HepG2 (cell line): ENCODE measurements at regions not wholly inside any gene's neighbourhood (a gene's known extent, or its start where the extent isn't known, plus 50 kb on each side); places are given as distances from the start of the nearest gene placed in this dataset.

ENCODE experiments used
- ATAC-seq: fragments of 200-7000 bp; cut with Tn5 transposase; 3 replicates; pipeline ENCODE4 v1.9.1; 2020; ENCODE audit warnings: mild to moderate bottlenecking, moderate library complexity
- BruUV-seq: library from RNA; stranded (reverse); fragments of 400-500 nt; replicated peaks from 2 replicates; lab custom pipeline; 2021; lab: Mats Ljungman, UMichigan
- CTCF ChIA-PET: fragments of 300-600 bp; formaldehyde crosslinking; extraction: SDS; loops from one replicate; lab custom pipeline; 2021; ENCODE audit warnings: low total read pairs, inconsistent platforms, low intra/inter-chr PET ratio; lab: Yijun Ruan, JAX
- POLR2A ChIA-PET: fragments of 350-600 bp; sonication (Branson Sonifier 250); formaldehyde crosslinking; loops from one replicate; lab custom pipeline; 2020; ENCODE audit warnings: antibody characterized with exemption, inconsistent platforms; lab: Yijun Ruan, JAX
- DNase-seq: peaks from one replicate; pipeline ENCODE4 v3.0.0-alpha.2; 2015; ENCODE audit warnings: low spot score
- FAIRE-seq: peaks from 3 replicates; lab custom pipeline; 2011; peaks lifted over from hg19 to GRCh38; lab: Jason Lieb, UNC
- H2AFZ ChIP-seq: one replicate; pipeline ENCODE4 v1.6.1; 2011; ENCODE audit warnings: low read length, inconsistent platforms
- H3K27ac ChIP-seq: fragments of 300-600 bp; 3 replicates; pipeline ENCODE4 v1.8.0; 2011; ENCODE audit warnings: mixed run types, mild to moderate bottlenecking, mixed read lengths, low read length, inconsistent platforms; ENCODE audit not compliant: insufficient read depth; ENCODE audit errors: extremely low read length
- H3K27me3 ChIP-seq, 2 experiments: fragments of 200-600 bp in 1 of 2; 2 replicates in 1 of 2; 3 replicates in 1 of 2; pipeline versions ENCODE4 v1.6.0 to v1.8.0; 2011; ENCODE audit warnings: low read length in 2 of 2, mild to moderate bottlenecking in 2 of 2, moderate library complexity in 2 of 2, inconsistent platforms in 1 of 2; ENCODE audit not compliant: insufficient read depth in 2 of 2, control insufficient read depth in 1 of 2
- H3K36me3 ChIP-seq, 2 experiments: fragments of 200-600 bp in 1 of 2; replicated peaks in 1 of 2; 2 replicates in 1 of 2; 3 replicates in 1 of 2; pipeline versions ENCODE4 v1.5.1 to v1.8.0; 2011; ENCODE audit warnings: low read length in 2 of 2, inconsistent platforms in 1 of 2; ENCODE audit not compliant: insufficient read depth in 2 of 2, control insufficient read depth in 1 of 2
- H3K4me1 ChIP-seq: 2 replicates; pipeline ENCODE4 v1.5.1; 2012; ENCODE audit warnings: low read length, inconsistent platforms; ENCODE audit not compliant: insufficient read depth
- H3K4me2 ChIP-seq: 2 replicates; pipeline ENCODE4 v1.6.0; 2011; ENCODE audit warnings: low read depth, low read length, inconsistent platforms
- H3K4me3 ChIP-seq, 3 experiments: fragments of 200-600 bp in 1 of 3; sonication (generic), shearing (Covaris generic) in 1 of 3; replicated peaks in 1 of 3; 2 replicates each; pipeline ENCODE4 v1.5.1; 2011 to 2016; ENCODE audit warnings: low read length in 3 of 3, inconsistent platforms in 2 of 3, low read depth in 2 of 3, mild to moderate bottlenecking in 2 of 3, control low read depth in 1 of 3, mixed read lengths in 1 of 3; ENCODE audit not compliant: insufficient read depth in 1 of 3
- H3K79me2 ChIP-seq: one replicate; pipeline ENCODE4 v1.6.1; 2011; ENCODE audit warnings: low read length, inconsistent platforms; ENCODE audit not compliant: insufficient read depth
- H3K9ac ChIP-seq: 2 replicates; pipeline ENCODE4 v1.6.0; 2011; ENCODE audit warnings: mild to moderate bottlenecking, low read depth, low read length, inconsistent platforms; ENCODE audit not compliant: insufficient read depth
- H3K9me3 ChIP-seq: 2 replicates; pipeline ENCODE4 v1.5.1; 2012; ENCODE audit warnings: mild to moderate bottlenecking, low read length
- H4K20me1 ChIP-seq: 2 replicates; pipeline ENCODE4 v1.6.0; 2011; ENCODE audit warnings: inconsistent platforms, mild to moderate bottlenecking, low read length, moderate library complexity; ENCODE audit not compliant: insufficient read depth
- ASH2L ChIP-seq: fragments of 300-600, 200-600 bp; sonication (generic); IDR thresholded peaks from 2 replicates; pipeline ENCODE4 v1.7.0; 2017; ENCODE audit warnings: low read depth, mild to moderate bottlenecking, moderate library complexity, mixed read lengths, low read length; ENCODE audit not compliant: insufficient read length
- MTA3 ChIP-seq: sonication (generic); formaldehyde crosslinking; IDR thresholded peaks from 2 replicates; pipeline ENCODE4 v1.4.0; 2020; ENCODE audit warnings: missing genetic modification reagents
- SRSF4 ChIP-seq: fragments of 200-400 bp; formaldehyde crosslinking; IDR thresholded peaks from one replicate; pipeline ENCODE4 v1.6.1; 2018; ENCODE audit warnings: mild to moderate bottlenecking, low read depth, low read length, moderate library complexity; ENCODE audit not compliant: poor library complexity, severe bottlenecking
- ZNF34 ChIP-seq: sonication (generic); formaldehyde crosslinking; IDR thresholded peaks from 2 replicates; pipeline ENCODE4 v1.4.0; 2020; ENCODE audit warnings: mild to moderate bottlenecking, missing genetic modification reagents, borderline replicate concordance
- ZNF670 ChIP-seq: sonication (generic); formaldehyde crosslinking; IDR thresholded peaks from 2 replicates; pipeline ENCODE4 v1.8.0; 2022; ENCODE audit warnings: mild to moderate bottlenecking, missing genetic modification reagents, borderline replicate concordance
- WGBS: methylation state at CpG from one replicate; pipeline ENCODE4 v1.1.6; 2017; ENCODE audit warnings: low lambda C conversion rate; 5-methylcytosine and 5-hydroxymethylcytosine counted together
- in situ Hi-C: cut with HindIII; loops from 2 replicates; pipeline ENCODE4 v1.10.0; 2017; ENCODE audit warnings: low pct_unique_long_range_greater_than_20kb; ENCODE audit not compliant: extremely low pct_ligation_motif_present
- intact Hi-C: fragments of 100-400 bp; cut with micrococcal nuclease; formaldehyde crosslinking; loops from one replicate; pipeline ENCODE4 v1.10.0; 2022; ENCODE audit not compliant: unreplicated experiment
- TF ChIP-seq, protein P1 (sequence below), 2 experiments: sonication (generic) in 1 of 2; formaldehyde crosslinking in 1 of 2; IDR thresholded peaks; 2 replicates each; pipeline versions ENCODE4 v1.6.1 to v1.9.0; 2014 to 2022; ENCODE audit warnings: antibody characterized with exemption in 1 of 2, borderline replicate concordance in 1 of 2, inconsistent platforms in 1 of 2, low read depth in 1 of 2, missing genetic modification reagents in 1 of 2
- TF ChIP-seq, protein P2 (sequence below): IDR thresholded peaks from 2 replicates; pipeline ENCODE4 v1.6.1; 2012; ENCODE audit warnings: low read depth, low read length, improper control_type of control experiment
- TF ChIP-seq, protein P3 (sequence below): sonication (generic); formaldehyde crosslinking; IDR thresholded peaks from 2 replicates; pipeline ENCODE4 v1.5.0; 2020; ENCODE audit warnings: mild to moderate bottlenecking, missing genetic modification reagents, moderate library complexity
- TF ChIP-seq, protein P4 (sequence below): sonication (generic); formaldehyde crosslinking; IDR thresholded peaks from 2 replicates; pipeline ENCODE4 v1.5.1; 2020; ENCODE audit warnings: mild to moderate bottlenecking, moderate library complexity, missing genetic modification reagents
- TF ChIP-seq, protein P5 (sequence below): sonication (generic); formaldehyde crosslinking; conservative IDR thresholded peaks from 2 replicates; pipeline ENCODE4 v1.8.0; 2022; ENCODE audit warnings: low read depth, missing genetic modification reagents

GRCh38 chr16:56106527-56106926 is 84.8 kb upstream of the GNAO1 start:
- Histone ChIP-seq H3K27me3 (peaks cover 0 to 16% of the 10 kb centered on the region in 2 experiments; a peak in 2 of 5 replicates), H2AFZ (no peak overlapping the region), H3K9me3 (no peaks in the 10 kb centered on the region), H3K79me2 (no peaks in the 10 kb centered on the region), H3K36me3 (no peaks in the 10 kb centered on the region), H3K27ac (no peak overlapping the region), H4K20me1 (no peaks in the 10 kb centered on the region), H3K9ac (no peak overlapping the region), H3K4me2 (no peak overlapping the region), H3K4me3 (no peak overlapping the region), H3K4me1 (no peaks in the 10 kb centered on the region)
- no TSS peak for BruUV-seq
- FAIRE-seq (no peak), DNase-seq (no peak), ATAC-seq (no peak)
- intact Hi-C loops (loop anchor here (5.0 kb wide), 1 partner anchor 591 kb away; no protein-coding TSS in a partner anchor), in situ Hi-C loops (no loop called here)
- POLR2A ChIA-PET: no interaction called here
- 20% methylated on average over 6 of the region's 6 CpGs for WGBS
- CTCF ChIA-PET: no interaction called here
- no peak for TF ChIP-seq ASH2L
- TF ChIP-seq ZNF670 (CRISPR knock-in tag): no peak
- TF ChIP-seq, protein P1, sequence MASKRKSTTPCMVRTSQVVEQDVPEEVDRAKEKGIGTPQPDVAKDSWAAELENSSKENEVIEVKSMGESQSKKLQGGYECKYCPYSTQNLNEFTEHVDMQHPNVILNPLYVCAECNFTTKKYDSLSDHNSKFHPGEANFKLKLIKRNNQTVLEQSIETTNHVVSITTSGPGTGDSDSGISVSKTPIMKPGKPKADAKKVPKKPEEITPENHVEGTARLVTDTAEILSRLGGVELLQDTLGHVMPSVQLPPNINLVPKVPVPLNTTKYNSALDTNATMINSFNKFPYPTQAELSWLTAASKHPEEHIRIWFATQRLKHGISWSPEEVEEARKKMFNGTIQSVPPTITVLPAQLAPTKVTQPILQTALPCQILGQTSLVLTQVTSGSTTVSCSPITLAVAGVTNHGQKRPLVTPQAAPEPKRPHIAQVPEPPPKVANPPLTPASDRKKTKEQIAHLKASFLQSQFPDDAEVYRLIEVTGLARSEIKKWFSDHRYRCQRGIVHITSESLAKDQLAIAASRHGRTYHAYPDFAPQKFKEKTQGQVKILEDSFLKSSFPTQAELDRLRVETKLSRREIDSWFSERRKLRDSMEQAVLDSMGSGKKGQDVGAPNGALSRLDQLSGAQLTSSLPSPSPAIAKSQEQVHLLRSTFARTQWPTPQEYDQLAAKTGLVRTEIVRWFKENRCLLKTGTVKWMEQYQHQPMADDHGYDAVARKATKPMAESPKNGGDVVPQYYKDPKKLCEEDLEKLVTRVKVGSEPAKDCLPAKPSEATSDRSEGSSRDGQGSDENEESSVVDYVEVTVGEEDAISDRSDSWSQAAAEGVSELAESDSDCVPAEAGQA (IDR thresholded peaks at IDR 0.05; ENCODE audit: low read depth): no peak
- TF ChIP-seq, protein P1 (CRISPR knock-in tag; IDR thresholded peaks at IDR 0.05; ENCODE audit: borderline replicate concordance): no peak
- TF ChIP-seq ZNF34 (CRISPR knock-in tag): no peak
- TF ChIP-seq, protein P2, sequence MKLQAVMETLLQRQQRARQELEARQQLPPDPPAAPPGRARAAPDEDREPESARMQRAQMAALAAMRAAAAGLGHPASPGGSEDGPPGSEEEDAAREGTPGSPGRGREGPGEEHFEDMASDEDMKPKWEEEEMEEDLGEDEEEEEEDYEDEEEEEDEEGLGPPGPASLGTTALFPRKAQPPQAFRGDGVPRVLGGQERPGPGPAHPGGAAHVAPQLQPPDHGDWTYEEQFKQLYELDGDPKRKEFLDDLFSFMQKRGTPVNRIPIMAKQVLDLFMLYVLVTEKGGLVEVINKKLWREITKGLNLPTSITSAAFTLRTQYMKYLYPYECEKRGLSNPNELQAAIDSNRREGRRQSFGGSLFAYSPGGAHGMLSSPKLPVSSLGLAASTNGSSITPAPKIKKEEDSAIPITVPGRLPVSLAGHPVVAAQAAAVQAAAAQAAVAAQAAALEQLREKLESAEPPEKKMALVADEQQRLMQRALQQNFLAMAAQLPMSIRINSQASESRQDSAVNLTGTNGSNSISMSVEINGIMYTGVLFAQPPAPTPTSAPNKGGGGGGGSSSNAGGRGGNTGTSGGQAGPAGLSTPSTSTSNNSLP: no peak
- TF ChIP-seq, protein P3, sequence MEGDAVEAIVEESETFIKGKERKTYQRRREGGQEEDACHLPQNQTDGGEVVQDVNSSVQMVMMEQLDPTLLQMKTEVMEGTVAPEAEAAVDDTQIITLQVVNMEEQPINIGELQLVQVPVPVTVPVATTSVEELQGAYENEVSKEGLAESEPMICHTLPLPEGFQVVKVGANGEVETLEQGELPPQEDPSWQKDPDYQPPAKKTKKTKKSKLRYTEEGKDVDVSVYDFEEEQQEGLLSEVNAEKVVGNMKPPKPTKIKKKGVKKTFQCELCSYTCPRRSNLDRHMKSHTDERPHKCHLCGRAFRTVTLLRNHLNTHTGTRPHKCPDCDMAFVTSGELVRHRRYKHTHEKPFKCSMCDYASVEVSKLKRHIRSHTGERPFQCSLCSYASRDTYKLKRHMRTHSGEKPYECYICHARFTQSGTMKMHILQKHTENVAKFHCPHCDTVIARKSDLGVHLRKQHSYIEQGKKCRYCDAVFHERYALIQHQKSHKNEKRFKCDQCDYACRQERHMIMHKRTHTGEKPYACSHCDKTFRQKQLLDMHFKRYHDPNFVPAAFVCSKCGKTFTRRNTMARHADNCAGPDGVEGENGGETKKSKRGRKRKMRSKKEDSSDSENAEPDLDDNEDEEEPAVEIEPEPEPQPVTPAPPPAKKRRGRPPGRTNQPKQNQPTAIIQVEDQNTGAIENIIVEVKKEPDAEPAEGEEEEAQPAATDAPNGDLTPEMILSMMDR (CRISPR knock-in tag): no peak
- TF ChIP-seq, protein P4, sequence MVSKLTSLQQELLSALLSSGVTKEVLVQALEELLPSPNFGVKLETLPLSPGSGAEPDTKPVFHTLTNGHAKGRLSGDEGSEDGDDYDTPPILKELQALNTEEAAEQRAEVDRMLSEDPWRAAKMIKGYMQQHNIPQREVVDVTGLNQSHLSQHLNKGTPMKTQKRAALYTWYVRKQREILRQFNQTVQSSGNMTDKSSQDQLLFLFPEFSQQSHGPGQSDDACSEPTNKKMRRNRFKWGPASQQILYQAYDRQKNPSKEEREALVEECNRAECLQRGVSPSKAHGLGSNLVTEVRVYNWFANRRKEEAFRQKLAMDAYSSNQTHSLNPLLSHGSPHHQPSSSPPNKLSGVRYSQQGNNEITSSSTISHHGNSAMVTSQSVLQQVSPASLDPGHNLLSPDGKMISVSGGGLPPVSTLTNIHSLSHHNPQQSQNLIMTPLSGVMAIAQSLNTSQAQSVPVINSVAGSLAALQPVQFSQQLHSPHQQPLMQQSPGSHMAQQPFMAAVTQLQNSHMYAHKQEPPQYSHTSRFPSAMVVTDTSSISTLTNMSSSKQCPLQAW: no peak
- TF ChIP-seq, protein P5, sequence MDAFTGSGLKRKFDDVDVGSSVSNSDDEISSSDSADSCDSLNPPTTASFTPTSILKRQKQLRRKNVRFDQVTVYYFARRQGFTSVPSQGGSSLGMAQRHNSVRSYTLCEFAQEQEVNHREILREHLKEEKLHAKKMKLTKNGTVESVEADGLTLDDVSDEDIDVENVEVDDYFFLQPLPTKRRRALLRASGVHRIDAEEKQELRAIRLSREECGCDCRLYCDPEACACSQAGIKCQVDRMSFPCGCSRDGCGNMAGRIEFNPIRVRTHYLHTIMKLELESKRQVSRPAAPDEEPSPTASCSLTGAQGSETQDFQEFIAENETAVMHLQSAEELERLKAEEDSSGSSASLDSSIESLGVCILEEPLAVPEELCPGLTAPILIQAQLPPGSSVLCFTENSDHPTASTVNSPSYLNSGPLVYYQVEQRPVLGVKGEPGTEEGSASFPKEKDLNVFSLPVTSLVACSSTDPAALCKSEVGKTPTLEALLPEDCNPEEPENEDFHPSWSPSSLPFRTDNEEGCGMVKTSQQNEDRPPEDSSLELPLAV (CRISPR knock-in tag): no peak
- no peak for TF ChIP-seq SRSF4
- no peak for TF ChIP-seq MTA3 (CRISPR knock-in tag)
